ENCODE measurements at regions not wholly inside any gene's neighbourhood (a gene's known extent, or its start where the extent isn't known, plus 50 kb on each side); places are given as distances from the start of the nearest gene placed in this dataset.
"Not testable (repeated sequence)": the region's sequence is repeated elsewhere in the genome, so short reads cannot be mapped to it uniquely, and the experiment has no call there.

- no peak for DNase-seq (ENCODE audit: low read depth)
These were observed 361.6 kb upstream of the MAP2 start for GRCh38 chr2:209062210-209062609.

GRCh38 chr2:209070262-209070661 is 353.6 kb upstream of the MAP2 start:
- no peak for DNase-seq (ENCODE audit: low read depth)

GRCh38 chr2:209073151-209073550 is 350.7 kb upstream of the MAP2 start:
- DNase-seq (ENCODE audit: low read depth), result no peak

GRCh38 chr2:209074711-209075110 is 349.1 kb upstream of the MAP2 start:
- DNase-seq (ENCODE audit: low read depth), result no peak

GRCh38 chr2:209076151-209076550 is 347.7 kb upstream of the MAP2 start:
- DNase-seq (ENCODE audit: low read depth), result no peak

GRCh38 chr2:209086761-209087160 is 337.1 kb upstream of the MAP2 start:
- DNase-seq (ENCODE audit: low read depth), result no peak

- no peak for DNase-seq (ENCODE audit: low read depth)
These were observed 332.8 kb upstream of the MAP2 start for GRCh38 chr2:209091056-209091455.

- no peak for DNase-seq (ENCODE audit: low read depth)
These were observed 329.6 kb upstream of the MAP2 start for GRCh38 chr2:209094221-209094620.

- no peak for DNase-seq (ENCODE audit: low read depth)
These were observed 328.4 kb upstream of the MAP2 start for GRCh38 chr2:209095432-209095831.

GRCh38 chr2:209097168-209097567 is 326.7 kb upstream of the MAP2 start:
- DNase-seq (ENCODE audit: low read depth), result no peak

- no peak for DNase-seq (ENCODE audit: low read depth)
These were observed 321.5 kb upstream of the MAP2 start for GRCh38 chr2:209102319-209102718.

- DNase-seq (ENCODE audit: low read depth), result no peak
These were observed 310.8 kb upstream of the MAP2 start for GRCh38 chr2:209113026-209113425.

- no peak for DNase-seq (ENCODE audit: low read depth)
These were observed 309.1 kb upstream of the MAP2 start for GRCh38 chr2:209114588-209115240.

GRCh38 chr2:209121691-209122090 is 302.2 kb upstream of the MAP2 start:
- no peak for DNase-seq (ENCODE audit: low read depth)

GRCh38 chr2:209125291-209125690 is 298.6 kb upstream of the MAP2 start:
- DNase-seq (ENCODE audit: low read depth), result no peak

- no peak for DNase-seq (ENCODE audit: low read depth)
These were observed 285.8 kb upstream of the MAP2 start for GRCh38 chr2:209138079-209138478.

GRCh38 chr2:209141142-209141541 is 282.7 kb upstream of the MAP2 start:
- no peak for DNase-seq (ENCODE audit: low read depth)

GRCh38 chr2:209141818-209142217 is 282.0 kb upstream of the MAP2 start:
- DNase-seq (ENCODE audit: low read depth), result no peak

GRCh38 chr2:209145220-209145691 is 278.6 kb upstream of the MAP2 start:
- not testable (repeated sequence) for DNase-seq (ENCODE audit: low read depth)

- no peak for DNase-seq (ENCODE audit: low read depth)
These were observed 277.7 kb upstream of the MAP2 start for GRCh38 chr2:209145941-209146681.

- DNase-seq (ENCODE audit: low read depth), result no peak
These were observed 277.0 kb upstream of the MAP2 start for GRCh38 chr2:209146682-209147320.

GRCh38 chr2:209147981-209148380 is 275.9 kb upstream of the MAP2 start:
- no peak for DNase-seq (ENCODE audit: low read depth)
